CD4-positive, alpha-beta memory T cell (primary cell): ENCODE measurements at regions not wholly inside any gene's neighbourhood (a gene's known extent, or its start where the extent isn't known, plus 50 kb on each side); places are given as distances from the start of the nearest gene placed in this dataset.

Experiments used
- CTCF ChIA-PET: fragments of 350-600 bp; sonication (Branson Sonifier 250); formaldehyde crosslinking; loops from one replicate; lab custom pipeline; 2021; ENCODE audit warnings: inconsistent platforms; ENCODE audit not compliant: partially characterized antibody; lab: Charles Lee
- POLR2A ChIA-PET: fragments of 350-600 bp; sonication (Branson Sonifier 250); formaldehyde crosslinking; loops from one replicate; lab custom pipeline; 2021; ENCODE audit not compliant: partially characterized antibody; lab: Charles Lee
- DNase-seq, 5 donors: peaks; one replicate each; pipeline versions ENCODE4 v3.0.0 to v3.0.0-alpha.2; 2020 to 2022; ENCODE audit warnings: mixed read lengths in 1 of 5
- H3K27ac ChIP-seq: one replicate; pipeline ENCODE4 v1.7.0; 2013; ENCODE audit warnings: low read depth, low read length
- H3K27me3 ChIP-seq: 2 replicates; pipeline ENCODE4 v1.7.0; 2013; ENCODE audit warnings: mild to moderate bottlenecking, low read length, moderate library complexity; ENCODE audit not compliant: insufficient read depth
- H3K36me3 ChIP-seq: 2 replicates; pipeline ENCODE4 v1.7.0; 2013; ENCODE audit warnings: mild to moderate bottlenecking, low read length, moderate library complexity; ENCODE audit not compliant: insufficient read depth
- H3K4me1 ChIP-seq: 2 replicates; pipeline ENCODE4 v1.7.0; 2013; ENCODE audit warnings: mild to moderate bottlenecking, low read length, moderate library complexity; ENCODE audit not compliant: insufficient read depth
- H3K4me3 ChIP-seq, 2 donors: one replicate each; pipeline ENCODE4 v1.7.0; 2013; ENCODE audit warnings: low read length in 2 of 2, mild to moderate bottlenecking in 1 of 2
- H3K9me3 ChIP-seq, 2 donors: one replicate each; pipeline ENCODE4 v1.7.0; 2013; ENCODE audit warnings: low read length in 2 of 2, control low read depth in 1 of 2; ENCODE audit not compliant: control insufficient read depth in 1 of 2
- H3K27ac Mint-ChIP-seq, 7 donors: one replicate each; pipeline ENCODE4 v1.8.0; 2020 to 2021; ENCODE audit warnings: mixed read lengths in 7 of 7, mild to moderate bottlenecking in 6 of 7, inconsistent platforms in 3 of 7, moderate library complexity in 3 of 7
- H3K27me3 Mint-ChIP-seq, 2 donors: one replicate each; pipeline ENCODE4 v1.8.0; 2020 to 2021; ENCODE audit warnings: mixed read lengths in 2 of 2
- H3K36me3 Mint-ChIP-seq, 2 donors: one replicate each; pipeline ENCODE4 v1.8.0; 2020 to 2021; ENCODE audit warnings: mixed read lengths in 2 of 2, inconsistent platforms in 1 of 2, mild to moderate bottlenecking in 1 of 2
- H3K4me1 Mint-ChIP-seq, 4 donors: one replicate each; pipeline ENCODE4 v1.8.0; 2020 to 2021; ENCODE audit warnings: mixed read lengths in 4 of 4, mild to moderate bottlenecking in 1 of 4
- H3K4me3 Mint-ChIP-seq, 8 donors: one replicate each; pipeline ENCODE4 v1.8.0; 2020 to 2021; ENCODE audit warnings: mixed read lengths in 8 of 8, mild to moderate bottlenecking in 7 of 8, moderate library complexity in 6 of 8, inconsistent platforms in 3 of 8
- H3K9me3 Mint-ChIP-seq, 8 donors: one replicate each; pipeline ENCODE4 v1.8.0; 2020 to 2021; ENCODE audit warnings: mixed read lengths in 8 of 8, mild to moderate bottlenecking in 5 of 8, inconsistent platforms in 3 of 8, moderate library complexity in 1 of 8
- intact Hi-C: fragments of 100-400 bp; cut with micrococcal nuclease; formaldehyde crosslinking; loops from one replicate; pipeline ENCODE4 v1.15.1; 2023

- Mint-ChIP-seq H3K4me3 (no peak overlapping the region), H3K4me1 (no peaks in the 10 kb centered on the region), H3K27me3 (no peaks in the 10 kb centered on the region), H3K36me3 (peaks cover 0 to 4% of the 10 kb centered on the region in 2 donors), H3K27ac (peak overlapping the region in 1 of 7 donors; percentile 4), H3K9me3 (peaks cover 0 to 15% (median 7%) of the 10 kb centered on the region in 8 donors)
- H3K9me3 ChIP-seq = no peaks in the 10 kb centered on the region
- CTCF ChIA-PET = no interaction called here
- H3K27me3 ChIP-seq = no peaks in the 10 kb centered on the region
- H3K36me3 ChIP-seq = no peaks in the 10 kb centered on the region
- no peaks in the 10 kb centered on the region for H3K4me1 ChIP-seq
- POLR2A ChIA-PET = no interaction called here
- no peak overlapping the region for H3K4me3 ChIP-seq
- intact Hi-C loops = no loop called here
- no peak overlapping the region for H3K27ac ChIP-seq
- DNase-seq = no peak
These were observed 177.2 kb downstream of the CRLF2 start for GRCh38 chrX:1035206-1035605.

GRCh38 chrX:1034717-1035116 is 177.7 kb downstream of the CRLF2 start:
- H3K4me1 Mint-ChIP-seq = no peaks in the 10 kb centered on the region
- H3K36me3 Mint-ChIP-seq = peaks cover 0 to 4% of the 10 kb centered on the region in 2 donors
- H3K27ac Mint-ChIP-seq = no peak overlapping the region
- CTCF ChIA-PET = no interaction called here
- peaks cover 0 to 12% (median 4%) of the 10 kb centered on the region in 8 donors for H3K9me3 Mint-ChIP-seq
- Histone ChIP-seq H3K9me3 (no peaks in the 10 kb centered on the region), H3K27ac (no peak overlapping the region), H3K36me3 (no peaks in the 10 kb centered on the region), H3K4me3 (no peak overlapping the region), H3K4me1 (no peaks in the 10 kb centered on the region), H3K27me3 (no peaks in the 10 kb centered on the region)
- no peak overlapping the region for H3K4me3 Mint-ChIP-seq
- DNase-seq = no peak
- H3K27me3 Mint-ChIP-seq = no peaks in the 10 kb centered on the region
- intact Hi-C loops = no loop called here
- POLR2A ChIA-PET = no interaction called here

GRCh38 chrX:1031521-1032430 is 180.7 kb downstream of the CRLF2 start:
- intact Hi-C loops = no loop called here

DNA sequence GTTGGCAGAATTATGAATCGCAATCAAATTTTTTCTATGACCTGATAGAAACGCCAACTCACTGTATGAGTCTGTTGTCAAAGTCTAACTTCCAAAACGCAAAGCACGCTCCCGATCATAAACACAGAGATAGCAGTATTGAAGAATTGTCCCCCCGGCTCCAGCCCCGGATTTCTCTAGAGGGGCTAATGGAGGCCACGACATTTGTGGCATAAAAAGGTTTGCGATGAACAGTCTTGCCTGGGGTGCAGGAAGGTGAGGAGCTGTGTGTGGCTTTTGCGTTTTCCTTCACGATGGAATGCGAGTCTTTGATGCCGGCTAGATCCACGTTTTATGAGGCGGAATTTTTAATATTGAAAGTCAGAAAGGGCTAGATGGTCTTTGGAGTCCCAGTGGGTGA is 183.0 kb downstream of the CRLF2 start:
- Histone ChIP-seq H3K27ac (no peak overlapping the region), H3K9me3 (no peaks in the 10 kb centered on the region), H3K36me3 (no peaks in the 10 kb centered on the region), H3K27me3 (no peaks in the 10 kb centered on the region), H3K4me1 (peaks cover 14% of the 10 kb centered on the region), H3K4me3 (no peak overlapping the region)
- CTCF ChIA-PET = no interaction called here
- no peak for DNase-seq
- Mint-ChIP-seq H3K27me3 (peaks cover 6 to 7% of the 10 kb centered on the region in 2 donors), H3K27ac (no peak overlapping the region), H3K36me3 (peaks cover 0 to 4% of the 10 kb centered on the region in 2 donors), H3K4me1 (peaks cover 11 to 24% (median 17%) of the 10 kb centered on the region in 4 donors), H3K9me3 (peaks cover 0 to 6% (median 3%) of the 10 kb centered on the region in 8 donors), H3K4me3 (no peak overlapping the region)
- POLR2A ChIA-PET = no interaction called here
- intact Hi-C loops = no loop called here

More at GRCh38 chrX:1031521-1032430, 180.7 kb downstream of the CRLF2 start:
- Histone ChIP-seq H3K27me3 (no peaks in the 10 kb centered on the region), H3K36me3 (no peaks in the 10 kb centered on the region), H3K4me1 (peaks cover 9% of the 10 kb centered on the region), H3K9me3 (no peaks in the 10 kb centered on the region), H3K27ac (no peak overlapping the region), H3K4me3 (no peak overlapping the region)
- peaks cover 8 to 16% (median 11%) of the 10 kb centered on the region in 4 donors for H3K4me1 Mint-ChIP-seq
- H3K4me3 Mint-ChIP-seq = no peak overlapping the region
- H3K9me3 Mint-ChIP-seq = peaks cover 0 to 8% (median 4%) of the 10 kb centered on the region in 8 donors
- no peak overlapping the region for H3K27ac Mint-ChIP-seq
- ChIA-PET CTCF (no interaction called here), POLR2A (no interaction called here)
- no peak for DNase-seq
- H3K36me3 Mint-ChIP-seq = peaks cover 0 to 4% of the 10 kb centered on the region in 2 donors
- H3K27me3 Mint-ChIP-seq = peaks cover 3 to 6% of the 10 kb centered on the region in 2 donors

DNA sequence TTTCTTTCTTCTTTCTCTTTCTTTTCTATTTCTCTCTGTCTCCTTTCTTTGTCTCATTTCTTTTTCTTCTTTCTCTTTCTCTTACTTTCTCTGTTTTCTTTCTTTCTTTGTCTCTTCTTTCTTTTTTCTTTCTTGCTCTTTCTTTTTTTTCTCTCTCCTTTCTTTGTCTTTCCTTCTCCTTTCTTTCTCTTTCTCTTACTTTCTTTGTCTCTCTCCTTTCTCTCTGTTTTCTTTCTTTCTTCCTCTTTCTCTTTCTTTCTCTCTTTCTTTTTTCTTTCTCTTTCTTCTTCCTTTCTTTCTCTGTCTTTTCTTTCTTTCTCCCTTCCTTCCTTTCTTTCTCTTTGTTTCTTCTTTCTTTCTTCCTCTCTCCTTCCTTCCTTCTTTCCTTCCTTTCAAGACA is 184.8 kb downstream of the CRLF2 start:
- Histone ChIP-seq H3K27me3 (no peaks in the 10 kb centered on the region), H3K9me3 (no peaks in the 10 kb centered on the region), H3K36me3 (no peaks in the 10 kb centered on the region), H3K27ac (no peak overlapping the region), H3K4me3 (no peak overlapping the region), H3K4me1 (peaks cover 14% of the 10 kb centered on the region)
- DNase-seq = no peak
- intact Hi-C loops = no loop called here
- peak overlapping the region in 2 of 7 donors; percentile 2 to 60 for H3K27ac Mint-ChIP-seq
- H3K9me3 Mint-ChIP-seq = peaks cover 0 to 9% (median 3%) of the 10 kb centered on the region in 8 donors
- peak overlapping the region in 7 of 8 donors; percentile 60 to 84 (median 79) for H3K4me3 Mint-ChIP-seq
- ChIA-PET CTCF (no interaction called here), POLR2A (no interaction called here)
- H3K4me1 Mint-ChIP-seq = peaks cover 11 to 24% (median 17%) of the 10 kb centered on the region in 4 donors
- H3K36me3 Mint-ChIP-seq = no peaks in the 10 kb centered on the region
- H3K27me3 Mint-ChIP-seq = peaks cover 6 to 9% of the 10 kb centered on the region in 2 donors

- Mint-ChIP-seq H3K27me3 (peaks cover 6 to 9% of the 10 kb centered on the region in 2 donors), H3K9me3 (peaks cover 0 to 13% (median 3%) of the 10 kb centered on the region in 8 donors), H3K4me1 (peaks cover 11 to 24% (median 17%) of the 10 kb centered on the region in 4 donors), H3K36me3 (no peaks in the 10 kb centered on the region), H3K27ac (peak overlapping the region in 2 of 7 donors; percentile 12 to 60), H3K4me3 (peak overlapping the region; percentile 56 to 84 (median 78))
- no peak for DNase-seq
- no peak overlapping the region for H3K4me3 ChIP-seq
- H3K4me1 ChIP-seq = peaks cover 14% of the 10 kb centered on the region
- ChIA-PET CTCF (no interaction called here), POLR2A (no interaction called here)
- no peak overlapping the region for H3K27ac ChIP-seq
- H3K27me3 ChIP-seq = no peaks in the 10 kb centered on the region
- H3K9me3 ChIP-seq = no peaks in the 10 kb centered on the region
- intact Hi-C loops = no loop called here
- H3K36me3 ChIP-seq = no peaks in the 10 kb centered on the region
These were observed 185.3 kb downstream of the CRLF2 start for GRCh38 chrX:1027133-1027532.

DNA sequence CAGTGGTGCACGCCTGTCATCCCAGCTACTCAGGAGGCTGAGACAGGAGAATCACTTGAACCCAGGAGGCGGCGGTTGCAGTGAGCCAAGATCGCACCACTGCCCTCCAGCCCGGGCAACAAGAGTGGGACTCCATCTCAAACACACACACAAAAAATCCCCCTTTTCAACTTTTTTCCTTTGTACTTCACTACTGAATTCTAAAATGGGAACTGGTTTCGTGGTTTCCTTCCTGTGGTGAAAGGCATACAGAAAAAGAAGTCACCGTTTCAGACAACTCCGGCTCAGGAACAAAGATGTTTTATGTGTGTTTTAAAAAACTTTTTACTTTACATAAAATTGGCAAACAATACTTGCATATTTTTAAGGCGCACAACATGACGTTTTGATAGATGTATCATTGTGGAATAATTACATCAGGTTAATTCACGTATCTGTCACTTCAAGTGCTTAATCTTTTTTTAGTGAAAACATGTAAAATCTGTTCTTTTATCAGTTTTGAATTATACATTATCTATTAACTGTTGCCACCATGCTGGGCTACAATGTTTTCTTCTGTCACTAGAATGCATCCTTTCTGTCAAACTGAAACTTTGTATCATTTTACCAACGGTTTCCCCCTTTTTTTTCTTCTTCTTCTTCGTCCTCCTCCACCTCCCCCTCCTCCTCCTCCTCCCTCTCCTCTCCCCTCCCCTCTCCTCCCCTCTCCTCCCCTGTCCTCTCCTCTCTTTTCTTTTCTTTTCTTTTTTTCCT is 186.0 kb downstream of the CRLF2 start:
- Histone ChIP-seq H3K36me3 (no peaks in the 10 kb centered on the region), H3K4me1 (peaks cover 14% of the 10 kb centered on the region), H3K27me3 (no peaks in the 10 kb centered on the region), H3K4me3 (no peak overlapping the region), H3K9me3 (no peaks in the 10 kb centered on the region), H3K27ac (no peak overlapping the region)
- ChIA-PET POLR2A (no interaction called here), CTCF (no interaction called here)
- Mint-ChIP-seq H3K4me3 (peak overlapping the region in 7 of 8 donors; percentile 49 to 84 (median 76)), H3K27me3 (peaks cover 6 to 9% of the 10 kb centered on the region in 2 donors), H3K36me3 (no peaks in the 10 kb centered on the region), H3K4me1 (peaks cover 11 to 24% (median 17%) of the 10 kb centered on the region in 4 donors), H3K27ac (peak overlapping the region in 1 of 7 donors; percentile 59), H3K9me3 (peaks cover 0 to 13% (median 3%) of the 10 kb centered on the region in 8 donors)
- DNase-seq = peak in 3 of 5 donors; percentile 11 to 28 (median 15)
- intact Hi-C loops = no loop called here
